Skeletal muscle tissue (tissue), 3 donors: ENCODE measurements at regions not wholly inside any gene's neighbourhood (a gene's known extent, or its start where the extent isn't known, plus 50 kb on each side); places are given as distances from the start of the nearest gene placed in this dataset.
A peak's percentile ranks its signal among the peaks of the same experiment; 100 is the strongest.

Source experiments
- H3K27ac ChIP-seq: one replicate; pipeline ENCODE4 v1.7.0; 2013; ENCODE audit warnings: mild to moderate bottlenecking, low read depth, low read length, inconsistent platforms
- H3K27me3 ChIP-seq, 3 donors: one replicate each; pipeline ENCODE4 v1.7.0; 2013; ENCODE audit warnings: low read length in 3 of 3; ENCODE audit not compliant: control insufficient read depth in 3 of 3, insufficient read depth in 3 of 3
- H3K36me3 ChIP-seq, 3 donors: one replicate each; pipeline ENCODE4 v1.7.0; 2013; ENCODE audit warnings: low read length in 3 of 3; ENCODE audit not compliant: control insufficient read depth in 3 of 3, insufficient read depth in 3 of 3
- H3K4me1 ChIP-seq, 3 donors: one replicate each; pipeline ENCODE4 v1.7.0; 2013; ENCODE audit warnings: low read length in 3 of 3, mild to moderate bottlenecking in 3 of 3; ENCODE audit not compliant: control insufficient read depth in 3 of 3, insufficient read depth in 3 of 3
- H3K4me3 ChIP-seq, 3 donors: one replicate each; pipeline ENCODE4 v1.7.0; 2013; ENCODE audit warnings: low read length in 3 of 3
- H3K9ac ChIP-seq, 3 donors: one replicate each; pipeline ENCODE4 v1.7.0; 2013; ENCODE audit warnings: low read length in 3 of 3, mild to moderate bottlenecking in 3 of 3, moderate library complexity in 2 of 3, low read depth in 1 of 3
- H3K9me3 ChIP-seq, 3 donors: one replicate each; pipeline ENCODE4 v1.7.0; 2013; ENCODE audit warnings: low read length in 3 of 3; ENCODE audit not compliant: control insufficient read depth in 3 of 3
- donor health status: Osteomylitis.

- no peaks in the 10 kb centered on the region for H3K4me1 ChIP-seq
- no peaks in the 10 kb centered on the region for H3K36me3 ChIP-seq
- H3K27me3 ChIP-seq: no peaks in the 10 kb centered on the region
- no peak overlapping the region for H3K4me3 ChIP-seq
- H3K27ac ChIP-seq: no peak overlapping the region
- H3K9ac ChIP-seq: no peak overlapping the region
- H3K9me3 ChIP-seq: no peaks in the 10 kb centered on the region
Observed at GRCh38 chr10:88122145-88122544, 258.7 kb downstream of the PTEN start.

DNA sequence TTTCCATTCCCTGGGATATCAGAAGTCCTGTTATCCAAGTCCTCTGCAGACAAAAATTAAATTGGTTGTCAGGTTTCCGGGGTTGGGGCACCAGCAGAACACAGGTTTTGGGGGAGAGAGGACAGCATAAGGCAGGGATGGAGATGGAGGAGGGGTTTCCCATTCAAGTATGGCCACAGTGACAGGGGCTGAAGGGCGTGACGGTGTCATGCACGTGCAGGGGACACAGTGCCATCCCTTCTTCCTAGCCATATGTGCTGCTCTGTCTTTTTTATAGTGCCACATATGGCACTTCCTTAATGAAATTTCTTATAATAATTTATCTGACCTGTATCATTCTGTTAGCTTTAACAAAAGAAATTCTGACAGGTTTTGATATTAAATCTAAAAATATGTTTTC is 259.2 kb downstream of the PTEN start:
- H3K27me3 ChIP-seq: no peaks in the 10 kb centered on the region
- H3K4me1 ChIP-seq: peaks cover 0 to 2% (median under 1%) of the 10 kb centered on the region in 3 donors
- no peaks in the 10 kb centered on the region for H3K36me3 ChIP-seq
- no peak overlapping the region for H3K9ac ChIP-seq
- no peaks in the 10 kb centered on the region for H3K9me3 ChIP-seq
- H3K4me3 ChIP-seq: no peak overlapping the region
- no peak overlapping the region for H3K27ac ChIP-seq

GRCh38 chr10:88125766-88126165 is 262.3 kb downstream of the PTEN start:
- no peaks in the 10 kb centered on the region for H3K36me3 ChIP-seq

DNA sequence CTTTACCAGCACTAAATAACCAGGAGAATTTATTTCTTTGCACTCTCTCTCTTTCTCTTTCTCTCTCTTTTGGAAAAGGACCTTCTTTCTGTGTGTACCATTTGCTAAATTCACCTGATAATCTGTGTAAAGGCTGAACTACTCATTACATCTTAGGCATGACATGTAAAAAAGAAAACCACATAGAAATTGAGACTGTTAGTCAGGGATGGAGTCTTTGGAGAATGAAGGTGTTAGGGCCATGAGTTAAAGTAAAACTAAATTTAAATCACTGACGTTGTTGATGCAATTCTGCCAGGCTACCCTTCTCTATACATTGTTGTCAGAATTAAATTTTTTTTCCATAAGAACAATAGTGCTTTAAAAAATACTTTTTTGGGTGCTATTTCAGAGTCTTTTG is 263.3 kb downstream of the PTEN start:
- H3K9ac ChIP-seq: no peak overlapping the region
- no peak overlapping the region for H3K27ac ChIP-seq
- no peaks in the 10 kb centered on the region for H3K36me3 ChIP-seq
- H3K9me3 ChIP-seq: no peaks in the 10 kb centered on the region
- H3K4me3 ChIP-seq: no peak overlapping the region
- no peaks in the 10 kb centered on the region for H3K27me3 ChIP-seq
- H3K4me1 ChIP-seq: peaks cover 0 to 15% (median 12%) of the 10 kb centered on the region in 3 donors

More at GRCh38 chr10:88125766-88126165, 262.3 kb downstream of the PTEN start:
- peaks cover 0 to 13% (median 8%) of the 10 kb centered on the region in 3 donors for H3K4me1 ChIP-seq
- H3K27me3 ChIP-seq: no peaks in the 10 kb centered on the region
- no peaks in the 10 kb centered on the region for H3K9me3 ChIP-seq
- no peak overlapping the region for H3K9ac ChIP-seq
- no peak overlapping the region for H3K4me3 ChIP-seq
- no peak overlapping the region for H3K27ac ChIP-seq

GRCh38 chr10:88127269-88127668 is 263.8 kb downstream of the PTEN start:
- Histone ChIP-seq H3K4me1 (peaks cover 0 to 17% (median 12%) of the 10 kb centered on the region in 3 donors), H3K4me3 (no peak overlapping the region), H3K36me3 (no peaks in the 10 kb centered on the region), H3K9ac (no peak overlapping the region), H3K27me3 (no peaks in the 10 kb centered on the region), H3K27ac (no peak overlapping the region), H3K9me3 (no peaks in the 10 kb centered on the region)

DNA sequence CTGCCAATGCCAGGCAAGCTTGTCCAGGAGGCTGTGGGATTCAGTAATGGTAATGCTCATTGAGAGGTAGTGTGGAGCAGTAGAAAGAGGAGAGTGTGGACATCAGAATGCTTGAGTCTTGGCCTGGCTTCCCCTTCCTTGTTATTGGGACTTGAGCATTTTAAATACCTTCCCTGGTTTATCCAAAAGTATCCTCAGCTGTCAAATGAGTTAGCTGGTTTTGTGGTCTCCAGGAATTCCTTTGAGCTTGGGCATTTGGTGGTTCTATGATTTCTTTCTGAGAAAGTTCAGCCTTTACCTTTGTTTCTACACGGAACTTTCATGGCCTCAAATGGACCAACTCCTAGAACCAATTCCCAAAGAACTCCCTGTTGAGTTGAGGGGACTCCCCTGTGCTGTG is 264.3 kb downstream of the PTEN start:
- no peak overlapping the region for H3K9ac ChIP-seq
- no peaks in the 10 kb centered on the region for H3K36me3 ChIP-seq
- H3K27ac ChIP-seq: no peak overlapping the region
- H3K4me3 ChIP-seq: no peak overlapping the region
- no peaks in the 10 kb centered on the region for H3K27me3 ChIP-seq
- peaks cover 0 to 17% (median 12%) of the 10 kb centered on the region in 3 donors for H3K4me1 ChIP-seq
- H3K9me3 ChIP-seq: no peaks in the 10 kb centered on the region

GRCh38 chr10:88129013-88129412 is 265.6 kb downstream of the PTEN start:
- Histone ChIP-seq H3K27me3 (no peaks in the 10 kb centered on the region), H3K9me3 (no peaks in the 10 kb centered on the region), H3K36me3 (no peaks in the 10 kb centered on the region), H3K4me3 (no peak overlapping the region), H3K9ac (no peak overlapping the region), H3K4me1 (peaks cover 0 to 17% (median 12%) of the 10 kb centered on the region in 3 donors), H3K27ac (no peak overlapping the region)

DNA sequence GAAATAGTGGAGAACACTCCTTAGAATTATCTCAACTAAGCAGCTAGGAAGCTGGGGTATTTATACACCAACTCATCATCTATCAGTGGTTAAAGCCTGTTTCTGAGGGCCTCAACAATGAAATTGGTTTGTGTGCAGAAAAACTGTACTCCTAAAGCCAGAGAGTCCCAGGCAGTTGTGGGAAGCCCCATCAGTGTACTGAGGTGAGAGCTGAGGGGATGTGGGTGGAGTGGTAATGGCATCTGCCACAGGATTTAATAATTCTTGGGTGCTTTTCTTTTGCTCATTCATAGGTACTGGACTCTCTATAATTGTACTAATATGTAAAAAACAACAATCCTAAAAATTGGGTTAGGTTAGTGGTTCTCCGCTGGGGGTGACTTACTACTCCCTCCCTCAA is 267.5 kb downstream of the PTEN start:
- Histone ChIP-seq H3K9me3 (no peaks in the 10 kb centered on the region), H3K27ac (peak overlapping the region; percentile 90), H3K27me3 (no peaks in the 10 kb centered on the region), H3K36me3 (no peaks in the 10 kb centered on the region), H3K4me3 (no peak overlapping the region), H3K4me1 (peaks cover 0 to 21% (median 12%) of the 10 kb centered on the region in 3 donors), H3K9ac (no peak overlapping the region)

DNA sequence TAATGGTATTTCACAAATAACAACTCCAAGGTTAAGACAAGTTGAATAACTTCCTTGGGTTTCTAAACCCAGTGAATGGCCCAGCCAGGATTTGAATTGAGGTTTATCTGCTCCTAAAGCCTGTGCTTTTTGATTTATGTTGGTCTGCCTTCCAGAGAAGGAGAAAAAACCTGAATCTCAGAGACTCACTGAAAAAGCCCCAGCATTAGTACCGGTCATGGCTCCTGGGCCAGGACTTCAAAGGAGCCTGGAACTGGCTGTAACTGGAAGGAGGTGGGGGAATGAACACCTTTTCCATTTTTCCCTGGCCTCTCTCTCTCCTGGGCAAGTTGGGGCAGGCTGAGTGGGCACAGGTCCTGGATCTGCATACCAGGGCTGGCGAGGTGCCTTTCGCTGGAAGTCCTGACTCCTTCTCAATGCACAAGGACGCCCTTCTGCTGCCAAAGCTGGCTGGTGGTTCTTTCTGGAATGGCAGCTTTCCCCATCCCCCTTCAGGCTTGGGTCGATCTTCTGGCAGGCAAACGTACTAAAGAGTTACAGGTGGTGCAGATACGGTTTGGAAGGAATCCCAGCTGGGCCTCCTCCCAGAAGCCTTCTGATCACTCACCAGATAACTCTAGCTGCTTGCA is 268.2 kb downstream of the PTEN start:
- Histone ChIP-seq H3K9ac (peak overlapping the region; percentile 46 to 67 (median 66)), H3K9me3 (no peaks in the 10 kb centered on the region), H3K4me1 (peaks cover 0 to 21% (median 12%) of the 10 kb centered on the region in 3 donors), H3K27ac (peak overlapping the region; percentile 90), H3K27me3 (no peaks in the 10 kb centered on the region), H3K4me3 (peak overlapping the region; percentile 23 to 65 (median 64)), H3K36me3 (no peaks in the 10 kb centered on the region)

GRCh38 chr10:88136712-88137111 is 273.3 kb downstream of the PTEN start:
- H3K36me3 ChIP-seq: no peaks in the 10 kb centered on the region
- H3K4me1 ChIP-seq: peaks cover 0 to 6% (median 0%) of the 10 kb centered on the region in 3 donors
- no peaks in the 10 kb centered on the region for H3K27me3 ChIP-seq
- no peak overlapping the region for H3K9ac ChIP-seq
- no peak overlapping the region for H3K4me3 ChIP-seq
- H3K9me3 ChIP-seq: no peaks in the 10 kb centered on the region
- no peak overlapping the region for H3K27ac ChIP-seq
